SH-SY5Y (cell line): ENCODE measurements at regions not wholly inside any gene's neighbourhood (a gene's known extent, or its start where the extent isn't known, plus 50 kb on each side); places are given as distances from the start of the nearest gene placed in this dataset.

ENCODE experiments used
- GATA2 ChIP-seq: IDR thresholded peaks from 2 replicates; pipeline ENCODE4 v1.6.1; 2011; ENCODE audit warnings: mild to moderate bottlenecking, low read depth, low read length
- GATA3 ChIP-seq: IDR thresholded peaks from 2 replicates; pipeline ENCODE4 v1.6.1; 2011; ENCODE audit warnings: low read depth, mild to moderate bottlenecking, low read length, moderate library complexity

DNA sequence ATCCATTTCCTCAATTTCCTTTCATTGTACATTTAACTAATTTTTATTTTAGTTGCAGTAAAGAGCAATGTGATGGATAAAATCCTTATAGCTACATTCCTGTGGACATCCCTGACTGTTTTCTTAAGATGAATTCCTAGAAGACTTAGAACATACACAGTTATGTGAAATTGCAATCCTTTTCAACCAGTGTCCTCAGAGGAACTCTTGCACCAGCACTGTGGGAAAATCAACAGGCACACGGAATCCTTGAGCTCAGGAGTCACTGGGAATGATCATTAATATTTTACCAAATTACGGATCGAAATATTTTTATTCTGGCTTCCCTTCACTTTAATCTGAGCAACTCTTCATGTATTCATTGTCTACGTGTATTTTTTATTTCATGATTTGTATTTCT is 901.9 kb upstream of the WWC1 start:
- TF ChIP-seq GATA3 = no peak
- TF ChIP-seq GATA2 = no peak
